OCI-LY1 (cell line): ENCODE measurements at regions not wholly inside any gene's neighbourhood (a gene's known extent, or its start where the extent isn't known, plus 50 kb on each side); places are given as distances from the start of the nearest gene placed in this dataset.

Experiments used
- H2AFZ ChIP-seq: fragments of 200-600 bp; sonication (generic), shearing (Covaris generic); 2 replicates; pipeline ENCODE4 v1.6.0; 2014; ENCODE audit warnings: antibody characterized with exemption, mild to moderate bottlenecking, low read length
- H3F3A ChIP-seq: fragments of 200-600 bp; sonication (generic), shearing (Covaris generic); 2 replicates; pipeline ENCODE4 v1.6.0; 2014; ENCODE audit warnings: mild to moderate bottlenecking, antibody characterized with exemption, low read length, moderate library complexity; ENCODE audit not compliant: insufficient read depth
- H3K27ac ChIP-seq: fragments of 200-600 bp; sonication (generic); 2 replicates; pipeline ENCODE4 v1.5.1; 2014; ENCODE audit warnings: low read length, mixed run types, mild to moderate bottlenecking, low read depth; ENCODE audit not compliant: poor library complexity, severe bottlenecking
- H3K27me3 ChIP-seq: fragments of 200-600 bp; sonication (generic); 2 replicates; pipeline ENCODE4 v1.6.0; 2014; ENCODE audit warnings: antibody characterized with exemption, mild to moderate bottlenecking, low read length, moderate library complexity; ENCODE audit not compliant: insufficient read depth
- H3K36me3 ChIP-seq: fragments of 200-600 bp; sonication (generic); 2 replicates; pipeline ENCODE4 v1.6.1; 2014; ENCODE audit warnings: mild to moderate bottlenecking, antibody characterized with exemption, low read length, moderate library complexity, mixed read lengths; ENCODE audit not compliant: insufficient read depth
- H3K4me1 ChIP-seq: fragments of 200-600 bp; sonication (generic); 2 replicates; pipeline ENCODE4 v1.5.1; 2014; ENCODE audit warnings: mild to moderate bottlenecking, low read length, moderate library complexity; ENCODE audit not compliant: insufficient read depth, severe bottlenecking
- H3K4me2 ChIP-seq: fragments of 200-600 bp; sonication (generic), shearing (Covaris generic); 2 replicates; pipeline ENCODE4 v1.6.1; 2014; ENCODE audit warnings: low read length
- H3K4me3 ChIP-seq: fragments of 200-600 bp; sonication (generic); 2 replicates; pipeline ENCODE4 v1.5.1; 2014; ENCODE audit warnings: low read length, low read depth, mild to moderate bottlenecking, mixed read lengths; ENCODE audit not compliant: poor library complexity, severe bottlenecking
- H3K79me2 ChIP-seq: fragments of 200-600 bp; shearing (Covaris generic); 2 replicates; pipeline ENCODE4 v1.6.1; 2016; ENCODE audit warnings: mixed run types, low read length, mixed read lengths; ENCODE audit not compliant: insufficient read depth
- H3K9ac ChIP-seq: fragments of 200-600 bp; sonication (generic), shearing (Covaris generic); 2 replicates; pipeline ENCODE4 v1.6.1; 2014; ENCODE audit warnings: mild to moderate bottlenecking, low read length, mixed read lengths
- H3K9me2 ChIP-seq: fragments of 200-600 bp; sonication (generic), shearing (Covaris generic); 2 replicates; pipeline ENCODE4 v1.6.1; 2014; ENCODE audit warnings: low read depth, mild to moderate bottlenecking, low read length, mixed read lengths
- H3K9me3 ChIP-seq: fragments of 200-600 bp; shearing (Covaris generic); 2 replicates; pipeline ENCODE4 v1.6.1; 2014; ENCODE audit warnings: low read length, mixed read lengths
- H4K20me1 ChIP-seq: fragments of 200-600 bp; sonication (generic), shearing (Covaris generic); 2 replicates; pipeline ENCODE4 v1.6.0; 2016; ENCODE audit warnings: mild to moderate bottlenecking, low read length; ENCODE audit not compliant: insufficient read depth
- CTCF ChIP-seq: fragments of 200-600 bp; sonication (generic), shearing (Covaris generic); IDR thresholded peaks from 2 replicates; pipeline ENCODE4 v1.5.1; 2017; ENCODE audit warnings: mild to moderate bottlenecking, antibody characterized with exemption, low read length, moderate library complexity, mixed read lengths
- EZH2 ChIP-seq: fragments of 200-600 bp; sonication (generic), shearing (Covaris generic); IDR thresholded peaks from 2 replicates; pipeline ENCODE4 v1.8.0; 2017; ENCODE audit warnings: borderline replicate concordance, mixed run types, mild to moderate bottlenecking, antibody characterized with exemption, low read length, moderate library complexity, mixed read lengths

- no peaks in the 10 kb centered on the region for H3K4me1 ChIP-seq
- H3K9ac ChIP-seq, result no peak overlapping the region
- H3K79me2 ChIP-seq, result no peaks in the 10 kb centered on the region
- H3K27me3 ChIP-seq, result no peaks in the 10 kb centered on the region
- H3K36me3 ChIP-seq, result no peaks in the 10 kb centered on the region
- no peak overlapping the region for H3K4me3 ChIP-seq
- no peaks in the 10 kb centered on the region for H3F3A ChIP-seq
- no peaks in the 10 kb centered on the region for H3K9me3 ChIP-seq
- no peaks in the 10 kb centered on the region for H4K20me1 ChIP-seq
- H2AFZ ChIP-seq, result no peak overlapping the region
- no peaks in the 10 kb centered on the region for H3K9me2 ChIP-seq
- no peak overlapping the region for H3K27ac ChIP-seq
- TF ChIP-seq CTCF, result no peak
- H3K4me2 ChIP-seq, result no peak overlapping the region
These were observed 172.1 kb upstream of the COL8A1 start for GRCh38 chr3:99466331-99466730.

- Histone ChIP-seq H3K4me3 (no peak overlapping the region), H3K36me3 (no peaks in the 10 kb centered on the region), H4K20me1 (no peaks in the 10 kb centered on the region), H3K9ac (no peak overlapping the region), H3K9me2 (no peaks in the 10 kb centered on the region), H3K9me3 (no peaks in the 10 kb centered on the region), H3K27me3 (no peaks in the 10 kb centered on the region), H2AFZ (no peak overlapping the region), H3K4me2 (no peak overlapping the region), H3K79me2 (no peaks in the 10 kb centered on the region), H3F3A (no peaks in the 10 kb centered on the region), H3K27ac (no peak overlapping the region), H3K4me1 (no peaks in the 10 kb centered on the region)
- TF ChIP-seq CTCF (no peak), EZH2 (no peak)
These were observed 180.4 kb upstream of the COL8A1 start for GRCh38 chr3:99458013-99458412.

GRCh38 chr3:99442599-99442998 lies 195.8 kb upstream of the COL8A1 start:
- Histone ChIP-seq H3K9me3 (no peaks in the 10 kb centered on the region), H3K9me2 (no peaks in the 10 kb centered on the region), H3K9ac (no peak overlapping the region), H3K27me3 (no peaks in the 10 kb centered on the region), H3K79me2 (no peaks in the 10 kb centered on the region), H3F3A (no peaks in the 10 kb centered on the region), H3K4me1 (no peaks in the 10 kb centered on the region), H3K36me3 (no peaks in the 10 kb centered on the region), H3K4me2 (no peak overlapping the region), H3K4me3 (no peak overlapping the region), H2AFZ (no peak overlapping the region), H3K27ac (no peak overlapping the region), H4K20me1 (no peaks in the 10 kb centered on the region)
- TF ChIP-seq EZH2, result no peak
- TF ChIP-seq CTCF, result no peak
